B cell (primary cell): ENCODE measurements at regions not wholly inside any gene's neighbourhood (a gene's known extent, or its start where the extent isn't known, plus 50 kb on each side); places are given as distances from the start of the nearest gene placed in this dataset.

Experiments used
- ATAC-seq: fragments of 200-7000 bp; cut with Tn5 transposase; one replicate; pipeline ENCODE4 v1.10.0; 2021; ENCODE audit warnings: low read depth, mild to moderate bottlenecking, moderate number of reproducible peaks, moderate library complexity
- CTCF ChIA-PET: fragments of 350-600 bp; sonication (Branson Sonifier 250); formaldehyde crosslinking; loops from one replicate; lab custom pipeline; 2021; ENCODE audit warnings: antibody characterized with exemption, inconsistent platforms; lab: Charles Lee
- POLR2A ChIA-PET: fragments of 350-600 bp; sonication (Branson Sonifier 250); formaldehyde crosslinking; loops from one replicate; lab custom pipeline; 2021; ENCODE audit warnings: antibody characterized with exemption; lab: Charles Lee
- DNase-seq: peaks from one replicate; pipeline ENCODE4 v3.0.0; 2013
- H2AFZ ChIP-seq: 2 replicates; pipeline ENCODE4 v1.6.1; 2012; ENCODE audit warnings: mild to moderate bottlenecking, low read depth, low read length; ENCODE audit not compliant: insufficient read depth, poor library complexity, severe bottlenecking
- H3K27ac ChIP-seq, 2 donors: 1 replicate in 1 of 2; 2 replicates in 1 of 2; pipeline ENCODE4 v1.5.1; 2012 to 2013; ENCODE audit warnings: low read length in 2 of 2, mild to moderate bottlenecking in 2 of 2, moderate library complexity in 1 of 2
- H3K27me3 ChIP-seq, 4 experiments: fragments of 200-600 bp in 1 of 4; sonication (generic) in 1 of 4; replicated peaks in 1 of 4; 1 replicate in 2 of 4; 2 replicates in 2 of 4; pipeline versions ENCODE4 v1.6.1 to v1.7.0; 2013 to 2016; ENCODE audit warnings: low read length in 3 of 4, mild to moderate bottlenecking in 2 of 4, mixed read lengths in 1 of 4, moderate library complexity in 1 of 4; ENCODE audit not compliant: insufficient read depth in 4 of 4, control insufficient read depth in 3 of 4; ENCODE audit errors: control extremely low read depth in 1 of 4
- H3K36me3 ChIP-seq, 2 experiments: replicated peaks in 1 of 2; 1 replicate in 1 of 2; 2 replicates in 1 of 2; pipeline versions ENCODE4 v1.6.1 to v1.7.1; 2013; ENCODE audit warnings: low read length in 1 of 2; ENCODE audit not compliant: insufficient read depth in 2 of 2, control insufficient read depth in 1 of 2; ENCODE audit errors: control extremely low read depth in 1 of 2, extremely low read depth in 1 of 2
- H3K4me1 ChIP-seq, 2 donors: fragments of 200-600 bp in 1 of 2; sonication (generic) in 1 of 2; 1 replicate in 1 of 2; 2 replicates in 1 of 2; pipeline versions ENCODE4 v1.5.1 to v1.6.1; 2013 to 2017; ENCODE audit warnings: low read length in 2 of 2; ENCODE audit not compliant: control insufficient read depth in 2 of 2, insufficient read depth in 2 of 2
- H3K4me2 ChIP-seq: replicated peaks from 2 replicates; pipeline ENCODE3; 2012; ENCODE audit warnings: mild to moderate bottlenecking, low read depth, low read length; ENCODE audit not compliant: poor library complexity, severe bottlenecking
- H3K4me3 ChIP-seq, 5 experiments: fragments of 200-600 bp in 1 of 5; sonication (generic) in 1 of 5; 1 replicate in 3 of 5; 2 replicates in 2 of 5; pipeline versions ENCODE4 v1.5.1 to v1.7.0; 2011 to 2016; ENCODE audit warnings: low read length in 4 of 5, mild to moderate bottlenecking in 4 of 5, low read depth in 2 of 5, control low read depth in 1 of 5, moderate library complexity in 1 of 5; ENCODE audit not compliant: insufficient read depth in 1 of 5; ENCODE audit errors: control extremely low read depth in 1 of 5, extremely low read depth in 1 of 5
- H3K79me2 ChIP-seq: fragments of 200-600 bp; sonication (generic); one replicate; pipeline ENCODE4 v1.6.0; 2016; ENCODE audit warnings: low read length; ENCODE audit not compliant: control insufficient read depth, insufficient read depth
- H3K9ac ChIP-seq: fragments of 200-600 bp; sonication (generic); 2 replicates; pipeline ENCODE4 v1.6.1; 2017; ENCODE audit warnings: mild to moderate bottlenecking, low read length, moderate library complexity
- H3K9me3 ChIP-seq, 3 donors: one replicate each; pipeline versions ENCODE4 v1.6.1 to v1.7.1; 2013; ENCODE audit warnings: low read length in 2 of 3; ENCODE audit not compliant: control insufficient read depth in 2 of 3, insufficient read depth in 1 of 3; ENCODE audit errors: control extremely low read depth in 1 of 3
- H4K20me1 ChIP-seq: 2 replicates; pipeline ENCODE4 v1.6.0; 2012; ENCODE audit warnings: mild to moderate bottlenecking, low read length; ENCODE audit not compliant: insufficient read depth, control insufficient read depth, poor library complexity, severe bottlenecking
- H3K27ac Mint-ChIP-seq: one replicate; pipeline ENCODE4 v1.8.0; 2021; ENCODE audit warnings: mixed read lengths
- H3K27me3 Mint-ChIP-seq: one replicate; pipeline ENCODE4 v1.8.0; 2021; ENCODE audit warnings: mixed read lengths
- H3K4me1 Mint-ChIP-seq: one replicate; pipeline ENCODE4 v1.8.0; 2021; ENCODE audit warnings: mixed read lengths
- H3K4me3 Mint-ChIP-seq: one replicate; pipeline ENCODE4 v1.8.0; 2021; ENCODE audit warnings: mixed read lengths
- H3K9me3 Mint-ChIP-seq: one replicate; pipeline ENCODE4 v1.8.0; 2022; ENCODE audit warnings: mixed read lengths; ENCODE audit not compliant: insufficient read depth
- CTCF ChIP-seq: fragments of 200-600 bp; IDR thresholded peaks from one replicate; pipeline ENCODE4 v1.8.0; 2022; ENCODE audit warnings: antibody characterized with exemption, mild to moderate bottlenecking
- EZH2 ChIP-seq: IDR thresholded peaks from 2 replicates; pipeline ENCODE4 v1.6.1; 2012; ENCODE audit warnings: borderline replicate concordance, low read depth, mild to moderate bottlenecking, moderate library complexity, low read length; ENCODE audit not compliant: insufficient read depth, poor library complexity, severe bottlenecking
- WGBS: methylation state at CpG from one replicate; pipeline ENCODE4 v1.1.5; 2013; ENCODE audit warnings: missing lambda C conversion rate; ENCODE audit not compliant: insufficient coverage; 5-methylcytosine and 5-hydroxymethylcytosine counted together
- intact Hi-C: fragments of 100-400 bp; cut with micrococcal nuclease; formaldehyde crosslinking; loops from one replicate; pipeline ENCODE4 v1.10.0; 2022

- ChIA-PET POLR2A (no interaction called here), CTCF (no interaction called here)
- no peak overlapping the region for H3K27ac Mint-ChIP-seq
- H4K20me1 ChIP-seq, result no peaks in the 10 kb centered on the region
- H3K27me3 ChIP-seq, result no peaks in the 10 kb centered on the region
- H3K9me3 Mint-ChIP-seq, result no peaks in the 10 kb centered on the region
- H3K27me3 Mint-ChIP-seq, result no peaks in the 10 kb centered on the region
- no peak overlapping the region for H3K4me2 ChIP-seq
- H3K4me1 Mint-ChIP-seq, result no peaks in the 10 kb centered on the region
- no CpG with 5 or more reads among the region's 4 CpGs for WGBS
- DNase-seq (no peak), ATAC-seq (no peak)
- no peak for TF ChIP-seq EZH2
- TF ChIP-seq CTCF, result no peak
- H3K36me3 ChIP-seq, result no peaks in the 10 kb centered on the region
- intact Hi-C loops, result no loop called here
- no peaks in the 10 kb centered on the region for H3K4me1 ChIP-seq
- H3K4me3 Mint-ChIP-seq, result no peak overlapping the region
- H3K27ac ChIP-seq, result no peak overlapping the region
- H2AFZ ChIP-seq, result no peak overlapping the region
- no peak overlapping the region for H3K9ac ChIP-seq
- H3K4me3 ChIP-seq, result no peak overlapping the region
- H3K9me3 ChIP-seq, result no peaks in the 10 kb centered on the region
- H3K79me2 ChIP-seq, result no peaks in the 10 kb centered on the region
Observed at GRCh38 chr3:117536006-117536405, 826.4 kb downstream of the TUSC7 start.

- Histone ChIP-seq H3K4me3 (no peak overlapping the region), H2AFZ (no peak overlapping the region), H3K4me1 (no peaks in the 10 kb centered on the region), H4K20me1 (no peaks in the 10 kb centered on the region), H3K79me2 (no peaks in the 10 kb centered on the region), H3K27ac (no peak overlapping the region), H3K27me3 (no peaks in the 10 kb centered on the region), H3K36me3 (no peaks in the 10 kb centered on the region), H3K9me3 (no peaks in the 10 kb centered on the region), H3K4me2 (no peak overlapping the region), H3K9ac (no peak overlapping the region)
- no CpG with 5 or more reads among the region's 1 CpG for WGBS
- Mint-ChIP-seq H3K4me3 (no peak overlapping the region), H3K27ac (no peak overlapping the region), H3K4me1 (no peaks in the 10 kb centered on the region), H3K27me3 (no peaks in the 10 kb centered on the region), H3K9me3 (no peaks in the 10 kb centered on the region)
- DNase-seq (no peak), ATAC-seq (no peak)
- ChIA-PET POLR2A (no interaction called here), CTCF (no interaction called here)
- intact Hi-C loops, result no loop called here
- TF ChIP-seq EZH2 (no peak), CTCF (no peak)
Observed at GRCh38 chr3:117537949-117538348, 828.4 kb downstream of the TUSC7 start.
